Left renal pelvis (tissue), 4 donors: ENCODE measurements at regions not wholly inside any gene's neighbourhood (a gene's known extent, or its start where the extent isn't known, plus 50 kb on each side); places are given as distances from the start of the nearest gene placed in this dataset.

Source experiments
- DNase-seq, 4 donors: peaks; one replicate each; pipeline ENCODE4 v3.0.0-alpha.2; 2013; ENCODE audit warnings: low read depth in 4 of 4, low spot score in 3 of 4

DNA sequence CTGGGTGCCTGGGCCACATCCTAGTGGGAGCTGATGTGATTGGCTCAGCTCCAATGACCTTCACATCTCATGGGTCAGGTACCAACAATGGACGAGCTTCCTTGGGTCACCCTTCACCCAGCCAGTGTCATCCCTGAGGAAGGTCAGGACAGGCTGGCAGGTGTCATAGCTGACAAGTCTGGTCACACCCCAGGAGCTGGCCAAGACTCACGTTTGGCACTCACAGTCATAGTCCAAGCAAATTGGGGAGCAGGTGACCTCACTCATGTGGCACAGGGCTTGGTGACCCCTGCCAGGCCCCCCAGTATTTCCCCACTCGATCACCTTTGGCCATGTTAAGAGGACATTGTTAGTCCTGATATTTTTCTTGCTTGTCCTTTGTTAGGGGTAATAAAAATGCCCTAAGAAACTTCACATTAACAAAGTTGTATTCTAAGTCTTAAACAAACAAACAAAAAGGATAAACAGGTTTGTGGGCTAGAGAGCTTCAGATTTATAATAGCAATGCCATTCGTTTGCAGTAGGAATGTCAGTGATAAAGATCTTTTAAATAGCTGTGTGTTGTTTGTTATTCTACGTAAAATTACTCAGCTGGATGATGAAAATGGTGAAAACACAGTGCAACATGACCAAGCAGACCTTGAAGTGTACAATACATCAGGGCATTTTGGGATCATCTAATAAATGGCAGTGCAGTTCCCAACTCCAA is 79.5 kb upstream of the POMGNT2 start:
- no peak for DNase-seq

DNA sequence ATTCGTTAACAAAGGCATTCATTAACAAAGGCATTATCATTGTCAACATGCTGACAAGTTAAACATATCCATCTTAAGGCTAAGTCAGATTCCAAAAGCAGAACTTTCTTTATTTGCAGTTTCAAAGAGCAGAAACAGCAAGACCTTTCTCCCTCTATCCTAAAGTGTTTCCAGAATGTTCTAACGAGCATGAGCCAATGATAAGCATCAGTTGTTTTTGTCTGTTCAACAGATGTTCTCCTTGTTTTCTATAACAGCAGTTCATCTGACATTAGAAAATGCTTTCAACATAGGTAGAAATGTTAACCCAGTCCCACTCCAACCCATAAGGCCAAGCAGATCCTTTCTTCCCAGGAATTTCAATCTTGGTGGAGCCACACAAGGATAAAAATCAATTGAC is 77.6 kb upstream of the POMGNT2 start:
- DNase-seq = no peak

DNA sequence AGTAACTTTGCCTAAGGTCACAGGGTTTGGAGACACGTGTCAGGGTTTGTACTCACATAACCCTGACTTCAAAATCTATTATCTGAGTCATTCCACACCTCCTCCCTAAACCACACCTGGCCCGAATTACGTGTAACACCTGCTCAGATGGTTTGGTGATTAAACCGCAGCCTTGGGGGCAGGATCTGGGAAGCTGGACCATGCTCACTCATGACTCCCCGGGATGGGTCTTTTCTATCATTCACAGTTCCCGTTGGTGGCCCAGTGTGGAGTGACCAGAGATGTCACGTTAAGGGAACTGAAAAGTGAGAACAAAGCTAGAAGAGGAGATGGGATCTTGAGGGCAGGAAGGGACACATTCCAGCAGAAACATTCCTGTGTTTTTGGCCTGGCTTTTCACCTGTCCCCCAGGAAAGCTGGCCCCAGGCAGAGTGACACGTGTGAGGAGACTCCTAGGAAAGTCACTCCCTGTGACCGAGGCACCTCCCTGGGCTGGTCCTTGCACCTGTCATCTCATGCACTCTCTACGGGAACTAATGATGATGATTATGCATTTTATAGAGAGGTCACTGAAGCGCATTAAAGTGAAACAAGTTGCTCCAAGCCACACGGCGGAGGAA is 75.4 kb upstream of the POMGNT2 start:
- no peak for DNase-seq

DNA sequence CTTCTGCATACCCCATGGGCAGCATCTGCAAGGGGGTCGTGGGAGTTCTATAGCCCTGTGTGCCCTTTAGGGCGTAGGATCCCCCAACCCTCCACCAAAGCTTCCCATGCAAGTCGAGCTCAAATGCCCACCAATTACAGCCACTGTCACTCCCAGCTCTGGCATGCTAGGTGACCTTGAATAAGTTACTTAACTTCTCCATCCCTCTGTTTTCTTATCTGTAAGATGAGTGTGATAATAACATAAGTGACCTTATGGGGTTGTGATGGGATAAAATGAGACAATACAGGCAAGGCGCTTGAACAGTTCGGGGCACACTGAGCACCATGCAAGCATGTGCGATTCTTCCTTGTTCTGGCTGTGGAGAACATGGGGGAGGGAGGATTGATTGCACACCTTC is 74.8 kb upstream of the POMGNT2 start:
- DNase-seq = no peak

DNA sequence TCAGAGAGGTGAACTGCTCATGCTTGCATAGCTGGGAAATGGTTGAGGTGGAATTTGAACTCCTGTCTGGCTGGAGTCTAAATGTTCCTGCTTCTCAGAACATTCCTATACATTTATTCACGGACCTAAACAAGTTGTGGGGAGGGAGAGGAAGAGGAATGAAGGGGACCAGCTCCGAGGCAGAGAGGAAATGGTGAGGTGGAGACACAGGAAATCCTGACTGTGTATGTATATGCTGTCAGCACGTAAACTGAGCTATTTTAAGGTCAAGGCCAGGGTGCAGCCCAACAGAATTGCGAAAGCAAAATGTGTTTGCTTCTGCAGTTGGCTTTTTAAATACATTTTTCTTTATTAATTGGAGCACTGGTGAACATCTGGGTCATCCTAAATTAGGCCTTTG is 74.1 kb upstream of the POMGNT2 start:
- no peak for DNase-seq

DNA sequence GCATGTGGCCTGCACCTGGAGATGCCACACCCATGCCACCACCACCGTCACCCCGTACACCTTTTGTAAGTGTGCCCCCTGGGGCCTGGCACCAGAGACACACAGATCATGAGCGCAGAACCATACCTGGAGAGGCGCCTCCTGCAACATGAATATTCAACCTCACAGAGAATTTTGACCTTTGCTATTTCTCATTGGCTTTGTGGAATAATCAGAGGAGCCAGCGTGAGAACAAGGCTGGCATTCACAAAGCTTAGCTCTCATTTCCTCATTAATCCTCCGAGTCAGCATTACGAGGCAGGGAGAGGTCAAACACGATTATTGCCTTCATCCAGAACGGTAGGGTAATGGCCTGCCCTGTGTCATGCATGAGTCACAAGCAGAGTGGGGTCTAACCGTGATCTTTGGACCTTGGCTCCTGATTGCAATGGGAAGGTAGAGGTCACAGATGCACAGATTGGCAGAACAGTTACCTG is 73.0 kb upstream of the POMGNT2 start:
- DNase-seq = no peak

DNA sequence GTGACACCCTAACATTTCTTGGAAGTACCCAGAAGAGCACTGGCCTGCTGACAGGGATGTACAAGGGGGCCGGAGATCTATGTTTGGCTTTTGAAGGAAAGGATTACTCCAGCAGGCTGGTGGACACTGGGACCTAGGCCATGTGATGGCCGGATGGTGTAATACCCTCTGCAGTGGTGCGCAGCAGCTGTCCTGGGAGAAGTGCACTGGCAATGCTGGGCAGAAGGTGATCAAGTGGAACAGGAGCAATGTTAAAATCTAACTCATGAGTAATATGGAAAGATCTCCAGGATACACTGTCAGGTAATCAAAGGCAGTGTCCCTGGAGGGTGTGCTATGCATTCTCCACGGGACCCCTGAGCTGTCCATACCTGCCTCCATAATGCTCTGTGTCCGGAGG is 71.2 kb upstream of the POMGNT2 start:
- no peak for DNase-seq

DNA sequence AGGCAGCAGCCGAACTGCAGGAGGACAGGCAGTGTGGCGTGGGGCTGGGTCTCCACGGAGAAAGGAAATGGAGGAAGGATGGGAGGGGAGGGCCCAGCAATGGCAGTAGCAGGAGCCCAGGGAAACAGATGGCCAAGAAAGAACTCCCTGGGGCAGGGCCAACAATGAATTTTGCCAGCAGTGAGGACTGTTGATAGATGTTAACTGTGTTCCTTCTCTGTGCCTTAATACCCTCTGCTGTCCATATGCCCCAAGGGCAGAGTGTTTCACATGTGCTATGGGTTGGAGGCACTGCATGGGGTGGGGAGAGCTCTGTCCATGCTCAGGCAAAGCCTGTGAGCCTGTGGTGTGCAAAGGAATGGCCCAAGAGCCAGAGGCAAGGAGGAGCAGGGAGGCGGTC is 70.8 kb upstream of the POMGNT2 start:
- no peak for DNase-seq

DNA sequence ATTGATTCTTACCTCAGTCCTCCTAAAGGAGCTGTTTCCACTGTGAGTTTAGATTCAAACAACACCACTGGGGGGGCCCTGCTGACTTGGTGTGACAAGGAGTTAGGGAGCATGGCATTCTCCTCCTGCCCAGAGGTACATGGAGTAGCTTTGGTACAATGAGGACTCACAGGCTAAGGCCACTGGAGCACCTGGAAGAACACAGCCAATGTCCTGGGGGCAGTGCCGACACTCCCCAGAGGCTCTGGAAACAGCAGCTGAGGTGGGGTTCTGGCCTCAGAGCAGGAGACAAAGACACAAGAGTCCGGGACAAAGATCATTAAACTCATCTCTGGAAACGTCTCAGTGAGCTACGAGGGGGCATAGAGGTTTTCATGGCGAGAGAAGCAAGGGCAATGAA is 69.7 kb upstream of the POMGNT2 start:
- no peak for DNase-seq

DNA sequence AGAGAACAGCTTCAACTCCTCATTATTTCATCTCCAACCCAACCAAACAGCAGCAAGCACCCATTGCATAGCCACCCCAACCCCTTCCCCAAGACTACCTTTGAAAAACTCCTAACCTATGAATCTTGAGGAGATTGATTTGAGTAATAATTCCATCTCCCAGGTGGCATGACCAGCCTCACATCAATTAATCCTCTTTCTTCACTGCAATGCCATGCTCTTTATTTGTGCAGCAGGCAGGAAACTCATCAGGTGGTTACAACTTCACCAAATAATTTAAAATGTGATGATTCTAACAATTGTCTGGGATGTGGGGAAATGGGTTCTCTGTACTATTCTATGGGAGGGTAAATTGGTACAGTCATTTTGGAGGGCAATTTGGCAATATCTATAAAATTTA is 68.1 kb upstream of the POMGNT2 start:
- no peak for DNase-seq

DNA sequence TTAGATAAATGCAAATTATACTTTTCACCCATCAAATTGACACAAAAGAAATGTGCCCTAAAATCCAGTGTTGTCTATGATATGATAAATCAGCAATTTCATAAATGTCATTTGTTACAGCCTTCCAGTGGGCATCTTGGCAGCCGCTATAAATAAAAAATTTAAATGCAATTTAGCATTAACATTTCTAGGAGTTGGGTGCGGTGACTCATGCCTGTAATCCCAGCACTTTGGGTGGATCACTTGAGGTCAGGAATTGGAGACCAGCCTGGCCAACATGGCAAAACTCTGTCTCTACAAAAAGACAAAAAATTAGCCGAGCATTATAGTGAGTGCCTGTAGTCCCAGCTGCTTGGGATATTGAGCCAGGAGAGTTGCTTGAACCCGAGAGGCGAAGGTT is 65.9 kb upstream of the POMGNT2 start:
- DNase-seq = no peak

DNA sequence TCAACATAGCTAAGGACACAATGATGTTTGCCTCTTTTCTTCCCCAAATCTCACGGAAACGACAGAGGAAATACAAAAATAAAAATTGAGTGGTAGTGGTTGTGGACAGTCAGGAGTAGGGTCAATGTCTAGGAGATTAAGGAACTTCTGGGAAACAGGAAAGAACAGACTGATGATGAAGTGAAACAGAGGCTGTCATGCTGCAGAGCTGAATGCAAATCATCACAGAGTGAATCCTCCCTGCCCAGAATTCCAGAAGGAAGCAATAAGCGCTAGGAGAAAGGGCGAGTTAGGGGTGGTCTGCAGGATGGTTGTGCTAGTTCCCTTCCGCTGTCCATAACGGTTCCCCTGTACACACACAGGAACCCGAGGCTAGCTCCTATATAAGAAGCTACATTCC is 64.7 kb upstream of the POMGNT2 start:
- DNase-seq = no peak

DNA sequence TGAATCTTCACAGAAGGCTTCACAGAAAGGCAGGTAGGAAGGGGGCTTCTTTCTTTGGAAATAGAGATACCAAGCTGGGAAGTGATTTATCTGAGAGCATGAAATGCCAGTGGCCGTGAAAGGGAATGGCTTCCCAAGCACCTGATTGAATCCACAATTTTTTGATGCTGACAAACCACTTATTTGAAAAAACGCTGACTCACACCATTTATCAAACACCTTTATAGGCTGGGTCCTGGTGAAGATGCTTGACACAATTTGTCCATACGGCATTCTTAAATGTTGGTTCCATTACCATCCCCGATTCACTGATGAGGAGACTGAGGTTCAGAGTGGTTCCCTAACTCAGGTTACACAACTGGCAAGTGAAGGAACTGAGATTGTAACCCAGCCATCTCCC is 64.1 kb upstream of the POMGNT2 start:
- no peak for DNase-seq

DNA sequence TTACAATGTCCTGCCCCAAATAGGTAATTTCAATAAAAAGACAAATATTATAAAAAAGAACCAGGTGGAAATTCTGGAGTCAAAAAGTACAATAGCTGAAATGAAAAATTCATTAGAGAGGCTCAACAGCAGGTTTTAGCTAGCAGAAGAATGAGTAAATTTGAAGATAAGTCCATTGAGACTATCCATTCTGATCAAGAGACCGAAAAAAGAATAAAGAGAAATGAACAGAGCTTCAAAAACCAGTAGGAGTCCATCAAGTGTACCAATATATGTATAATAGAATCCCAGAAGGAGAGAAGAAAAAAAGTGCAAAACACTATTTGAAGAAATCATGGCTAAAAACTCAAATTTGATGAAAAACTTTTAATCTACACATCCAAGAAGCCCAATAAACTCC is 60.5 kb upstream of the POMGNT2 start:
- DNase-seq = no peak

DNA sequence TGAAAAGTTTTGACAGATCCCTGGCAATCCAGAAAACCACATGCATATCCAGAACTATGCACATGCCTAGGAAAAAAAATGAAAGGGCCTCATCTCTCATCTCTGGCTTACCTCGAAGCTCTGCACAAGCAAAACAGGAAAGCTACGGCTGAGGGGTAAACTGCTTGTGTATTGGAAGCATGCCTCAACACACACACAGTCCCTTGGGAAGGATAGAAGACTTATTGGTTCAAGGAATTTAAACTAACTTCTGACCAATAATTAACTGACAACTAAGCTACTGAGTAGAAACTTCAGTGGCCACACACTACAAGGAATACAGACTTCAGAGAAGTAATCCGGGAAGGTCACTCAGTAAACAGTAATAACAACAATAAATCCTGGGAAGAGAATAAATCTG is 59.9 kb upstream of the POMGNT2 start:
- no peak for DNase-seq

DNA sequence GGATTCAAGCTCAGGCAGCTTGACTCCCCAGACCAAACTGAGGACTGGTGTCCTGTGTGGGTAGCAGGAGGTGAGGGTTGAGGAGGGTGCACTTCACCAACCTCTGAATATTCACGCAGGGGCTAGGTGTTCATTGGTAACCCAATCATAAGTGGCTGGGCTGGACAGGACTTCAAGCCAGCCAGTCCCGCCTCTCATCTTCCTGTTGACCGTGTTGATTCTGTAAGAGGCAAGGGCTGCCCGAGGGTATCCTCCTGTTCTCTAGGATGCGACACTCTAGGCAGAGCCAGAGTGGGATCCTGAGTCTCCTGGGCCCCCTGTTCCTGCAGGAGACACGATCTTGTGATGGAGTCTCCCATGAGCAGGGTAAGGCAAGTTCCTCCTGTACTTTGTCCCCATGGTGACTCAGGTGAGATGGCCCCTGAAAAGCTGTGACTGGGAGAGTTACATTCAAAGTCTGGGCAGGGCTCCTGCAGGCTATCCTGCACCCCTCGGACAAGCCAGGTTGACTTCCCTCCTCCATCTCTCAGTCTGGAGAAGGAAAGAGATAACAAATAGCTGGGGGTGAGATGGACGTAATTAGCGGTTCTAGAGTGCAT is 58.1 kb upstream of the POMGNT2 start:
- DNase-seq = no peak

DNA sequence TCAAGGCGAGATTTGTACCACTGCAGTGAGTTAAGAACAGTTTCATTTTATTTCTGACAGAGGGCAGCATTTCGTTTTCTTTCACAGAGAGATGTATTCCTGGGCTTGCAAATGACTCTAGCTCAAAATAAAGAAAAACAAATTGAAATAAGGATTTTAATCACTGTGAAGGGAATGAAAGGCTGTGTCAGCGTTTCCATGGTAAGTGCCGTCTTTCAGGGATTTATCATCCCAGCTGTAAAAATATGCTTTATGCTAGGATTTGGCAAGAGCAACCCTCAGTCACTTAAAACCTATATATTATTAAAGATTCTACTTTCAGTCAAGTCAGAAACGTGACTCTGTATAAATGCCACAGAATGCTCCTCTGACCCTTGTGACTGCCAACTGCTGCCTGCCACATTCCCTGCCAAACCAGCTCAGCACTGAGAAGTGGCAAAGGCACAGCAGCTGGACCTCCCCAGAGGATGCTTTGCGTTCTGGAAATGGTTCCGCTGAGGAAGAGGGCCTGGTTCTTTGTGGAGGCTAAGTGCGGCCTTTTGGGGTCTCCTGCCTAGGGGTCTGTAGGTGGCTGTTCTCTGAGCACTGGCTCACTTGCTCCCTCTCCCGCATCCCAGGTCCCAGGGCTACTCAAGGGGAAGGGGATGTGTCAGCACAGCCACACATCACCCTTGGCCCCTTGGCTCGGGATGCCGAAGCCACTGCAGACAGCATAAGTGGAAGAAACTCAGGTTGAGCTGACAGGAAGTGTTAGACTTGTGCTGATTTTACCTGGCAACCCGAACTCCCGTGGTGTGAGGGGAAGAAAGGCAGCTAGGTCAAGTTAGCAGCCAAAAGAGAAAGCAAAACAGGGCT is 56.6 kb upstream of the POMGNT2 start:
- peak in 1 of 4 donors; percentile 45 for DNase-seq

DNA sequence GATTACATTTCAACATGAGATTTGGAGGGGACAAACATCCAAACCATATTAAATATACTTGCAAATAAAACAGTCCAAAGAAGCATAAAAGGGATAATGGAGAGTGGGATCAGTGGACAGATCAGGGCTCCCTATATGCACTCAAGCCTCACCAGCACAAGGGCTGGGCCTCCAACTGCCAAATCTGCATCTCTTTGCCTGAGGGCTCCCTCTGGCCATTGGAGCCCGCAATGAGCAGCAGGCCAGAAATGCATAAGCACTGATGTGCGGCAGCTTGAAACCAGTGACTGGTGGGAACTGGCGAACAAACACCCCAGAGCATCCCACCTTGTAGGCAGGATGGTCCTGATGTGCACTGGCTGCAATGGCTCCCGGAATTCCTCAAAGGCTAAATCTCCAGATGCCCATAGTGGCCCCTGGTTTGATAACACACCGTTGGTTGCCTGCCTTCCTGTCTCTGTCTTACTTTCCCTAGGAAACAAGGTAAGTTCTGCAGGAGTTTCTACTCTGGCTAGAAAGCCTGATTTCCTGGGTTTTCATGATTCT is 55.9 kb upstream of the POMGNT2 start:
- DNase-seq = no peak

DNA sequence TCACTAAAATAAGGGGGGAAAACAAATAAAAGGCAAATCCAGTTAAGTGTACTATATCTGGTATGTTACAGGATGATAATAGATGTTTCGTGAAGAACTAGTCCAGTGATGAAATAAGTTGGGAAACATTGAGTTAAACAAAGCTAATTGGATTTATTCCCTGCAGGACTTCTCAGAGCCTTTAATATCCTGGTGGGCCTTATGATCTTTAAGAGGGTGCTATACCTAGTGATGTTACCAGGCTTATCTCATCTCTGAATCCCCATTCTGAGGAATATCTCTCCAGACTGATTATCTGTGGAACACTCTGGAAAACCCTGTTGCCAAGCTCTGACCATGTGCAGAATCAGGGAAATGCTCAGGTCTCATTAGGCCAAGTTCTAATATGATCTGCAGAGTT is 54.8 kb upstream of the POMGNT2 start:
- no peak for DNase-seq

DNA sequence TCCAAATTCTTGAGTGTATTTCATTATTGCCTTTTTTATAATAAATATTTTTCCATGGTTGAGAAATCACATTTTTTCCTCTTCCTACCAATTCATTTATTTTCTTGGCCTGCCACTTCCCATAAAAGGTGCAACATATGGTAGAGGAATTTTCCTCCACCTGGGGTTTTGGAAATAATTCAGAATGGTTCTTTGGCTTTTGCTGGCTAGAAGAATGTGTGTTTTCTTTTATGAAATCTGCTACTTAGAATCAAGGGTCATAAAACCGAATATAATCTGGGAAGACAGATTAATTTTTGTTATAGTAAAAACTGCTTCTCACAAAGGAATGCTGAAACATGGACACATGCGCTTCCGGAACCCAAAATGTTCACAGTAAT is 54.0 kb upstream of the POMGNT2 start:
- DNase-seq = no peak
